Lower leg skin (tissue), 3 donors: ENCODE measurements at regions not wholly inside any gene's neighbourhood (a gene's known extent, or its start where the extent isn't known, plus 50 kb on each side); places are given as distances from the start of the nearest gene placed in this dataset.

ENCODE experiments used
- CTCF ChIP-seq, 3 donors: fragments of 450-650 bp; IDR thresholded peaks; one replicate each; pipeline ENCODE4 v1.5.1; 2016; ENCODE audit warnings: antibody characterized with exemption in 3 of 3, mild to moderate bottlenecking in 3 of 3, moderate library complexity in 2 of 3
- POLR2A ChIP-seq, 2 donors: fragments of 450-650 bp; IDR thresholded peaks; one replicate each; pipeline ENCODE4 v1.6.1; 2016 to 2017; ENCODE audit warnings: antibody characterized with exemption in 2 of 2, mild to moderate bottlenecking in 1 of 2, moderate library complexity in 1 of 2

GRCh38 chrX:83278988-83279387 is 229.1 kb upstream of the POU3F4 start:
- TF ChIP-seq POLR2A (IDR thresholded peaks at IDR 0.05) (no peak), CTCF (IDR thresholded peaks at IDR 0.05) (no peak)
